HFF-Myc (cell line): ENCODE measurements at regions not wholly inside any gene's neighbourhood (a gene's known extent, or its start where the extent isn't known, plus 50 kb on each side); places are given as distances from the start of the nearest gene placed in this dataset.
"Not testable (repeated sequence)": the region's sequence is repeated elsewhere in the genome, so short reads cannot be mapped to it uniquely, and the experiment has no call there.

Experiments
- DNase-seq: peaks from one replicate; pipeline ENCODE4 v3.0.0-alpha.2; 2011; ENCODE audit warnings: low read depth; ENCODE audit errors: extremely low read depth
- H3K4me3 ChIP-seq: replicated peaks from 2 replicates; pipeline ENCODE4 v1.5.1; 2011; ENCODE audit warnings: low read depth, mild to moderate bottlenecking, control low read depth, low read length
- TF ChIP-seq, protein P1 (sequence below): IDR thresholded peaks from 2 replicates; pipeline ENCODE4 v1.5.1; 2012; ENCODE audit warnings: mild to moderate bottlenecking, low read depth, low read length, control low read depth; ENCODE audit errors: missing control alignments

- H3K4me3 ChIP-seq, result no peak overlapping the region
These were observed 173.7 kb upstream of the ZNF217 start for GRCh38 chr20:53767206-53767930.

GRCh38 chr20:53764415-53764800, 170.8 kb upstream of the ZNF217 start:
- no peak for DNase-seq
- no peak overlapping the region for H3K4me3 ChIP-seq
- TF ChIP-seq, protein P1, sequence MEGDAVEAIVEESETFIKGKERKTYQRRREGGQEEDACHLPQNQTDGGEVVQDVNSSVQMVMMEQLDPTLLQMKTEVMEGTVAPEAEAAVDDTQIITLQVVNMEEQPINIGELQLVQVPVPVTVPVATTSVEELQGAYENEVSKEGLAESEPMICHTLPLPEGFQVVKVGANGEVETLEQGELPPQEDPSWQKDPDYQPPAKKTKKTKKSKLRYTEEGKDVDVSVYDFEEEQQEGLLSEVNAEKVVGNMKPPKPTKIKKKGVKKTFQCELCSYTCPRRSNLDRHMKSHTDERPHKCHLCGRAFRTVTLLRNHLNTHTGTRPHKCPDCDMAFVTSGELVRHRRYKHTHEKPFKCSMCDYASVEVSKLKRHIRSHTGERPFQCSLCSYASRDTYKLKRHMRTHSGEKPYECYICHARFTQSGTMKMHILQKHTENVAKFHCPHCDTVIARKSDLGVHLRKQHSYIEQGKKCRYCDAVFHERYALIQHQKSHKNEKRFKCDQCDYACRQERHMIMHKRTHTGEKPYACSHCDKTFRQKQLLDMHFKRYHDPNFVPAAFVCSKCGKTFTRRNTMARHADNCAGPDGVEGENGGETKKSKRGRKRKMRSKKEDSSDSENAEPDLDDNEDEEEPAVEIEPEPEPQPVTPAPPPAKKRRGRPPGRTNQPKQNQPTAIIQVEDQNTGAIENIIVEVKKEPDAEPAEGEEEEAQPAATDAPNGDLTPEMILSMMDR, result no peak

More at GRCh38 chr20:53767206-53767930, 173.7 kb upstream of the ZNF217 start:
- DNase-seq, result no peak
- TF ChIP-seq, protein P1, result no peak

DNA sequence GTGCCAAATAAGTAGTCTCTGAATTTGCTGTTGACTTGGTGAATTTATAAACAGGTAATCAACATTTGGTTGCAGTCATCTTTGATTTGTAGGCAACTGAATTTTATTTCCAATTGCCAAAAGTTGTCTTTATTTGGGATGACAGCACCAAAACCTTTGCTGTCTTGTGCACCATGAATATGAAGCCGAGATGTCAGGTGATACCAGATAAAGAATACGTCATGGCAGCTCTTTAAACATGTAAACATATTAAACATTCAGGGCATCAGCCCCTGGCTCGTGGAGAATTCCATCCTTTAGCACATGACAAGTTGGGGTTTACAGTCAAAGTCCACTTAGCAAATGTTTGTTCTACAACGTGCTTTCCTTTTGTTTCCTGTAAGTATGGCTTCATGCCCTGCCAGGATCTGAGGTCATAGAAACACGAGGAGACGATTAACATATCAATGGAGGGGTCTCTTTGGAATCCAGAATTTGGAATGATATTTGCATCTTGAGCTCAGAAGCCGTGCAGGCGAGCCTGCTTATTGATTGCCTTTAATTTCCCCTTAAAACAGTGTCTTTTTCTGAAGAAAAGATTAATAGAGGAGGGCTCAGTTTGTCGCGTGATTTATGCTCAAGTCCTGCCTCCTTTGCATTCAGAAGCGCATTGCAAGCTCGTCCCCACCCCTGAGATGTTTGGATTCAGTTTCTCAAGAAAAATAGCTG, 170.2 kb upstream of the ZNF217 start:
- TF ChIP-seq, protein P1, result no peak
- H3K4me3 ChIP-seq, result no peak overlapping the region

DNA sequence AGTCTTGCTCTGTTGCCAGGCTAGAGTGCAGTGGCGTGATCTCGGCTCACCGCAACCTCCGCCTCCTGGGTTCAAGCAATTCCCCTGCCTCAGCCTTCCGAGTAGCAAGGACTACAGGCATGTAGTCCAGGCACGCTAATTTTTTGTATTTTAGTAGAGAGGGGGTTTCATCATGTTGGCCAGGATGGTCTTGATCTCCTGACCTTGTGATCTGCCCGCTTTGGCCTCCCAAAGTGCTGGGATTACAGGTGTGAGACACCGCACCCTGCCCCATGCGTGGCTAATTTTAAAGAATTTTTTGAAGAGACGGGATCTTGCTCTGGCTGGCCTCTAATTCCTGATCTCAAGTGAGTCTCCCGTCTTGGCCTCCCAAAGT, 168.8 kb upstream of the ZNF217 start:
- DNase-seq, H3K4me3 ChIP-seq: not testable (repeated sequence)

More for the DNA sequence above, 170.2 kb upstream of the ZNF217 start:
- no peak for DNase-seq

GRCh38 chr20:53760025-53760441, 166.4 kb upstream of the ZNF217 start:
- DNase-seq, result no peak

GRCh38 chr20:53757472-53757913, 163.9 kb upstream of the ZNF217 start:
- H3K4me3 ChIP-seq, result no peak overlapping the region
- TF ChIP-seq, protein P1, result no peak
- DNase-seq, result no peak

More at GRCh38 chr20:53760025-53760441, 166.4 kb upstream of the ZNF217 start:
- TF ChIP-seq, protein P1, result no peak
- H3K4me3 ChIP-seq, result no peak overlapping the region

- no peak for DNase-seq
- TF ChIP-seq, protein P1, result no peak
- H3K4me3 ChIP-seq, result no peak overlapping the region
These were observed 162.3 kb upstream of the ZNF217 start for GRCh38 chr20:53755733-53756531.
